Bronchial epithelial cell (primary cell): ENCODE measurements at regions not wholly inside any gene's neighbourhood (a gene's known extent, or its start where the extent isn't known, plus 50 kb on each side); places are given as distances from the start of the nearest gene placed in this dataset.

Experiments used
- DNase-seq: peaks from one replicate; pipeline ENCODE4 v3.0.0-alpha.2; 2010; ENCODE audit warnings: low read depth
- FAIRE-seq: peaks from 2 replicates; lab custom pipeline; 2011; peaks lifted over from hg19 to GRCh38; lab: Jason Lieb, UNC
- H3K27me3 ChIP-seq: 2 replicates; pipeline ENCODE4 v1.5.1; 2011; ENCODE audit warnings: low read length; ENCODE audit not compliant: control insufficient read depth, insufficient read depth
- H3K36me3 ChIP-seq: 2 replicates; pipeline ENCODE4 v1.5.1; 2011; ENCODE audit warnings: low read length; ENCODE audit not compliant: control insufficient read depth, insufficient read depth
- H3K4me3 ChIP-seq: 2 replicates; pipeline ENCODE4 v1.5.1; 2011; ENCODE audit warnings: mild to moderate bottlenecking, low read depth, low read length, control low read depth
- TF ChIP-seq, protein P1 (sequence below): IDR thresholded peaks from 2 replicates; pipeline ENCODE4 v1.5.1; 2011; ENCODE audit warnings: mild to moderate bottlenecking, moderate library complexity, low read length, control low read depth, inconsistent platforms; ENCODE audit not compliant: insufficient read depth, severe bottlenecking

DNA sequence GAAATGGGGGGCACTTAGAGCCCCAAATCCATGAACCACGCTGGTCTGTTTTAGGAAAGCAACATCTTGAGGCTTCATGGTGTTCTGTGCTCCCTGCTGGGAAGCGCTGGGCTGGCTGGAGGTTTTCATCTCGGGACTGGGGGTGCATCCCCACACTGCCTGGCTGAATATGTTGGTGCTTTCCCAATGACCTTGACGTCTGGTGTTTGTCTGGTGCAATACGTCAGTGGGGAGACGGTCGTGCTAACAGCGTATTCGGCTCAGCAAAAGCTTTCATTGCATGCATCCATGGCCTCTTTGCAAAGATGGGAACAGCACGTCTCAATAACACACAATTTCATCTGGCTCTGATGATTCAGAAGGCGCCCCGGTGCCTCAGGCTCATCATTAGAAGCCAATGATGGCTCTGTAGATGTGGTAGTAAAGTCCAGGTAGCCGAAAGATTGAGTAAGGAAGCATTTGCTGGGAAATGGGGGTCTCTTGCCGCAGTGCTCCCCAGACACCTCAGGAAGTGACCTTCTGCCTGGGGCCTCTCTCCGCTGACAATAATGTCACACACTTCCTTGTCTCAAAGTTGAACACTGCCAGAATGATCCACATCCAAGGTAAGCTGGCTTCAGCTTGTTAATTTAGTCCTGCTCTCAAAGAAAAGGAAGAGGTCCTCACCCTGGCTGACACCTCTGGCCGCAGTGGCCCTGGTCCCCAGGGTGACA is 97.7 kb downstream of the ING1 start:
- DNase-seq (no peak), FAIRE-seq (no peak)
- Histone ChIP-seq H3K4me3 (no peak overlapping the region), H3K36me3 (no peaks in the 10 kb centered on the region), H3K27me3 (peaks cover 26% of the 10 kb centered on the region)
- TF ChIP-seq, protein P1, sequence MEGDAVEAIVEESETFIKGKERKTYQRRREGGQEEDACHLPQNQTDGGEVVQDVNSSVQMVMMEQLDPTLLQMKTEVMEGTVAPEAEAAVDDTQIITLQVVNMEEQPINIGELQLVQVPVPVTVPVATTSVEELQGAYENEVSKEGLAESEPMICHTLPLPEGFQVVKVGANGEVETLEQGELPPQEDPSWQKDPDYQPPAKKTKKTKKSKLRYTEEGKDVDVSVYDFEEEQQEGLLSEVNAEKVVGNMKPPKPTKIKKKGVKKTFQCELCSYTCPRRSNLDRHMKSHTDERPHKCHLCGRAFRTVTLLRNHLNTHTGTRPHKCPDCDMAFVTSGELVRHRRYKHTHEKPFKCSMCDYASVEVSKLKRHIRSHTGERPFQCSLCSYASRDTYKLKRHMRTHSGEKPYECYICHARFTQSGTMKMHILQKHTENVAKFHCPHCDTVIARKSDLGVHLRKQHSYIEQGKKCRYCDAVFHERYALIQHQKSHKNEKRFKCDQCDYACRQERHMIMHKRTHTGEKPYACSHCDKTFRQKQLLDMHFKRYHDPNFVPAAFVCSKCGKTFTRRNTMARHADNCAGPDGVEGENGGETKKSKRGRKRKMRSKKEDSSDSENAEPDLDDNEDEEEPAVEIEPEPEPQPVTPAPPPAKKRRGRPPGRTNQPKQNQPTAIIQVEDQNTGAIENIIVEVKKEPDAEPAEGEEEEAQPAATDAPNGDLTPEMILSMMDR: no peak

DNA sequence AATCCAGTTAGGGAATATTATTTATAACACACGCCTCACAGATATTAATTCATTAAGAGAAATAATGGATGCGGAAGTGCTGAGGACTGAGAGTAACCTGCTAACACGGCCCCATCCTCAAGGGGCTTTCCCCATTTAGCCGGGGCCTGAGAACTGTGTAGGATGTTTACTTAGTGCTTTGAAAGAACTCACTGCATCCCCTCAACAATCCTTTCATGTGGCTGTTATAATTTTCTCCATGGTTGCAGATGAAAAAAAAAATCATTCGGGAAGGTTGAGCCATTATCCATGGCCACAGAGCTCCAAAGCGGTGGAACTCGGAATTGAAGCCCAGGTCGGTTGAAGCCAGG is 98.2 kb downstream of the ING1 start:
- TF ChIP-seq, protein P1: no peak
- Histone ChIP-seq H3K27me3 (peaks cover 26% of the 10 kb centered on the region), H3K4me3 (no peak overlapping the region), H3K36me3 (no peaks in the 10 kb centered on the region)
- DNase-seq (no peak), FAIRE-seq (no peak)

DNA sequence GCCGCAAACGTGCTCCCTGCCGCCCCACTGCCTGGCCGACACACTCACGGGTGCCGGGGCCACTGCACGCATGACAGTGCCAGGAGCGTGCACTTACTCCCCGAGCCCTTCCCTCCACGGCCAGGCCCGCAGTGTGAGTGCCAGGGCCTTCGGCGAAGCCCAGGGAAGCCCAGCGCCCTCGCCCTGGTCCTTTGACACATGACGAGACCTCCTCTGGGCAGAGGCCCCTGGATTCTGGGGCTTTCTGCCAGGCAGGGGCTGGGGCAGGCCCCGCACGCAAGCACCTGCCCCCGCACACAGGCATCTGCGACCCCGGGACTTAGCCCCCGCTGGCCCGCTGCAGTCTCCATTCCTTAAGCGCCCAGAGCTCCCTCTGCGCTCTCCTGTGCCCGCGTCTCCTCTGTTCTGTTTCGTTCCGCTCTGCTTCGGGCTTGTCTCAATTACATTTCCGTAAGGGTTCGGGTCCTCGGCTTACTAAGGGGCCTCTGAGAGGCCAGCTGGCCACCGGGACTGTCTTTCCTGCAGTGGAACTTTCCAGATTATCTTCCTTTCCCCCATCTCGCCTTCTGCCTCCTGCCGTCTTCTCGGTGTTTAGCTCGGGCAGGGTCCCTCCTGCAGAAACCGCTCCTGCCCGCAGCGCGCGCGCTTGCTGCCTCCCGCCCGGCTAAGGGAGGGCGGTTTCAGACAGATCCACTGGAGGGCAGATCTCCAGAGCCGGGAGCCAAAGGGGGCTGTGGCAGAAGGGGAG is 98.8 kb downstream of the ING1 start:
- DNase-seq (no peak), FAIRE-seq (no peak)
- H3K27me3 ChIP-seq: peaks cover 26% of the 10 kb centered on the region
- TF ChIP-seq, protein P1: no peak
- no peak overlapping the region for H3K4me3 ChIP-seq
- no peaks in the 10 kb centered on the region for H3K36me3 ChIP-seq

DNA sequence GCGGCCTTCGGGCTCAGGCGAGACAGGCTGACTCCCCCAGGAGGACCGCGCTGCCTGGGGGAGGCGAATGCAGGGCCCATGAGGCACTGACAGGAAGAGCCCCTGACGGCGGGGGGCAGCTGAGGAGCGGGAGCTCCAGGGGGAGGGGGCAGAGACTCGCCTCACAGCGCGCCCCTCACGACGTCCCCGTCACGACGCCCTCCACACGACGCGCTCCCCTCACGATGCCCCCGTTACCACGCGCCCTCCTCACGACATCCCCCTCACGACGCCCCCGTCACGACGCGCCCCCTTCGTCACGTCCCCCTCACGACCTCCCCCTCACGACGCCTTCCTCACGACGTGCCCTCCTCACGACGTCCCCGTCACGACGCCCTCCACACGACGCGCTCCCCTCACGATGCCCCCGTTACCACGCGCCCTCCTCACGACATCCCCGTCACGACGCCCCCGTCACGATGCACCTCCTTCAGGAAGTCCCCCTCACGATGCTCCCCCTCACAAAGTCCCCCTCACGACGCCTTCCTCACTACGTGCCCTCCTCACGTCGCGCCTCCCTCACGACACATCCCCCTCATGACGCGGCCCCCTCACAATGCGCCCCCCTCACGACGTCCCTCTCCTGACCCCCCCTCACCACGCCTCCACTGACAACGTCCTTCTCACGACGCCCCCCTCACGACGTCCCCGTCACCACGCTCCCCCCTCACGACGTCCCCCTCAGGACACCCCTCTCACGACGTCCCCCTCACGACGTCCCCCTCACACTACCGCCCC is 99.6 kb downstream of the ING1 start:
- TF ChIP-seq, protein P1: no peak
- Histone ChIP-seq H3K36me3 (no peaks in the 10 kb centered on the region), H3K27me3 (peaks cover 21% of the 10 kb centered on the region), H3K4me3 (no peak overlapping the region)
- DNase-seq (no peak), FAIRE-seq (no peak)

DNA sequence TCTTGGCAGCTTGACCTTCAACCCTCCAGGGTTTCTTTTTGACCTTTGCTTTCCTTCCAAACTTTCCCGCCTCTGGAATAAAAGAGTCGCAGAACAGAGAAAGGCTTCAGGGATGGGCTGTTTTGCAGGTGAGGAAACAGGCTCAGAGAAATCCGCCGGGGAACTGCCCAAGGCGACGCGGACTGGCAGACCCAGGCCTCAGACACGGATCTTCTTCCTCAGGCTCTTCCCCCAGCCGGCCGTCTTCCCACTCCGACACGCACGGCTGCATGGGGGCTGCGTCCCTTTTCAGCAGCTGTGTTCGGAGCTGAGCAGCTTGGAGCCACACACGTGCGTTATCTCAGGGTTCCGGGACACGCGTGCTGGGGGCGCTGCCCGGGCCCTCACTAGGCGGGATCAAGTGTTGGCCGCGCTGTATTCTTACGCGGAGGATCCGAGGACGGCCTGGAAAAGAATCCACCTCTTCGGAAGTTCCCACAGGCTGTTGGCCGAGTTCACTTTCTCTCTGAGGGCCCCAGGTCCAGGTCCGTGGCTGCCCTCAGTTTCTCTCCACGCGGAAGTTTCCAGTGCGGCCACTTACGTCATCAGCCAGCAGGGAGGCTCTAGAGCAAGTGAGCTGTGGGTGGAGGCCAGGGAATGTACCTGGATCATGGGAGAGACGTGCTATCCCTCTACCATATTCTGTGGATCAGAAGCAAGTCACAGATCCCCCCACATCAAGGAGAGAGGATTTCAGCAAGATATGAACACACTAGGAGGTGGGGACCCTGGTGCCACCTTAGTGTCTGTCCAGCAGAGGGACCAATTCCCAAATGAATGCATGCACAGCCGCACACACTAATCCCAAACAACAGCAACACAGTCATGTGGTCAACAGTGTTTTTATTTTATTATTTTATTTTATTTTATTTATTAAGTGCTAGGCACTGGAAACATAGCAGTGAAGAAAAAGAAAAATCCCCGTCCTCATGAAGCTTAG is 100.4 kb downstream of the ING1 start:
- DNase-seq (no peak), FAIRE-seq (no peak)
- Histone ChIP-seq H3K4me3 (no peak overlapping the region), H3K36me3 (no peaks in the 10 kb centered on the region), H3K27me3 (peaks cover 17% of the 10 kb centered on the region)
- TF ChIP-seq, protein P1: no peak
